SH-SY5Y (cell line): ENCODE measurements at regions not wholly inside any gene's neighbourhood (a gene's known extent, or its start where the extent isn't known, plus 50 kb on each side); places are given as distances from the start of the nearest gene placed in this dataset.

ENCODE experiments used
- GATA2 ChIP-seq: IDR thresholded peaks from 2 replicates; pipeline ENCODE4 v1.6.1; 2011; ENCODE audit warnings: mild to moderate bottlenecking, low read depth, low read length
- GATA3 ChIP-seq: IDR thresholded peaks from 2 replicates; pipeline ENCODE4 v1.6.1; 2011; ENCODE audit warnings: low read depth, mild to moderate bottlenecking, low read length, moderate library complexity

DNA sequence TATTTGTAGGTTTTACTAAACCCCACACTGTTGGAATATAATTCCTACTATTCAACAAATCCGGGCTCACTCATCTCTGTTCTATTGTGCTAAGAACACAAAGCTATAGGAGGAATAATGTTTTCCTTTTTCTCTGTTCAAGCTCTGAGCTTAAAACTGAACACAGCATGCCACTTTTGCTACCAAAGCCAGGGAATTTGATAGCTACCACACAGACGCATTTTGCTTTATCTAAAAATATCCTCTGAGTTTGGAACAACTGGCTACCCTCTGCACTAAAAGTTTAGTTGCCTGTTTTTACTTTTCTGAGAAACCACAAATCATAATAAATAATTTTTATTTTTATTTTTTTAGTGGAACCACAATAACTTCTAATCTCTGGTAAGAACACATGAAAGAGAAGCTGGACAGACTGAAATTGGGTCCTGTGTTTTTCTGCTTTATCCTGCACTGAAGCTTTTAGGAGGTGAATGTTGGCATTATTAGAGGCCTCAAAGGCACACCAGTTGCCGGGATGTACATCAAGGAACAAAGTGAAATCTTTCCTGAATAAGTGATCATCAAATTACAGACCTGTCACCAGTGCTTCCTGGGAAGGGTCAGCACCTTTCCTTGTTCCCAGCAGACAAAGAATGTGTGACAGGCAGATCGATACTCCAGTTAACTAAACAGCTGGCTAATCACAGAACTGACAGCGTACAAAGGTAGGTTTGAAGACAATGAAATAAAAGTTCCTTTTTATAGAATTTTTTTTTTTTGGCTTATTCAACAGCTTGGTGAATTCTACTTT, 523.2 kb upstream of the TENM4 start:
- TF ChIP-seq GATA2 (no peak), GATA3 (no peak)
